RWPE2 (cell line): ENCODE measurements at regions not wholly inside any gene's neighbourhood (a gene's known extent, or its start where the extent isn't known, plus 50 kb on each side); places are given as distances from the start of the nearest gene placed in this dataset.
A peak's percentile ranks its signal among the peaks of the same experiment; 100 is the strongest.

Experiments
- ATAC-seq: fragments of 200-7000 bp; cut with Tn5 transposase; 3 replicates; pipeline ENCODE4 v1.9.1; 2021; ENCODE audit warnings: low read depth
- DNase-seq: peaks from one replicate; pipeline ENCODE4 v3.0.0-alpha.2; 2020; ENCODE audit warnings: low spot score
- H3K27ac ChIP-seq: fragments of 450-650 bp; 2 replicates; pipeline ENCODE4 v1.5.1; 2017; ENCODE audit warnings: mild to moderate bottlenecking; ENCODE audit not compliant: poor library complexity, severe bottlenecking
- H3K27me3 ChIP-seq: fragments of 250-450 bp; sonication (Bioruptor Pico); 2 replicates; pipeline ENCODE4 v1.5.1; 2021; ENCODE audit warnings: mild to moderate bottlenecking, moderate library complexity; ENCODE audit not compliant: insufficient read depth, poor library complexity, severe bottlenecking
- H3K36me3 ChIP-seq: fragments of 250-450 bp; sonication (Bioruptor Pico); 2 replicates; pipeline ENCODE4 v1.5.1; 2020; ENCODE audit warnings: low read depth, mild to moderate bottlenecking, moderate library complexity
- H3K4me1 ChIP-seq: fragments of 250-450 bp; sonication (Bioruptor Pico); 2 replicates; pipeline ENCODE4 v1.5.1; 2021; ENCODE audit warnings: mild to moderate bottlenecking, moderate library complexity; ENCODE audit not compliant: insufficient read depth, poor library complexity, severe bottlenecking
- H3K4me3 ChIP-seq: fragments of 250-450 bp; sonication (Bioruptor Pico); 2 replicates; pipeline ENCODE4 v1.5.1; 2021; ENCODE audit warnings: mild to moderate bottlenecking, moderate library complexity; ENCODE audit not compliant: severe bottlenecking
- H3K9me3 ChIP-seq: fragments of 250-450 bp; sonication (Bioruptor Pico); 2 replicates; pipeline ENCODE4 v1.5.1; 2021; ENCODE audit warnings: mild to moderate bottlenecking, moderate library complexity; ENCODE audit not compliant: severe bottlenecking
- TF ChIP-seq, protein P1 (sequence below): fragments of 450-650 bp; IDR thresholded peaks from one replicate; pipeline ENCODE4 v1.5.1; 2017; ENCODE audit warnings: mild to moderate bottlenecking, moderate library complexity; ENCODE audit not compliant: poor library complexity, severe bottlenecking

GRCh38 chr11:69552951-69553350, 71.5 kb downstream of the LINC01488 start:
- H3K27ac ChIP-seq: no peak overlapping the region
- DNase-seq (peak; percentile 29), ATAC-seq (no peak)
- H3K4me3 ChIP-seq: no peak overlapping the region
- peaks cover 6% of the 10 kb centered on the region for H3K9me3 ChIP-seq
- no peaks in the 10 kb centered on the region for H3K36me3 ChIP-seq
- no peaks in the 10 kb centered on the region for H3K27me3 ChIP-seq
- peaks cover 7% of the 10 kb centered on the region for H3K4me1 ChIP-seq
- TF ChIP-seq, protein P1, sequence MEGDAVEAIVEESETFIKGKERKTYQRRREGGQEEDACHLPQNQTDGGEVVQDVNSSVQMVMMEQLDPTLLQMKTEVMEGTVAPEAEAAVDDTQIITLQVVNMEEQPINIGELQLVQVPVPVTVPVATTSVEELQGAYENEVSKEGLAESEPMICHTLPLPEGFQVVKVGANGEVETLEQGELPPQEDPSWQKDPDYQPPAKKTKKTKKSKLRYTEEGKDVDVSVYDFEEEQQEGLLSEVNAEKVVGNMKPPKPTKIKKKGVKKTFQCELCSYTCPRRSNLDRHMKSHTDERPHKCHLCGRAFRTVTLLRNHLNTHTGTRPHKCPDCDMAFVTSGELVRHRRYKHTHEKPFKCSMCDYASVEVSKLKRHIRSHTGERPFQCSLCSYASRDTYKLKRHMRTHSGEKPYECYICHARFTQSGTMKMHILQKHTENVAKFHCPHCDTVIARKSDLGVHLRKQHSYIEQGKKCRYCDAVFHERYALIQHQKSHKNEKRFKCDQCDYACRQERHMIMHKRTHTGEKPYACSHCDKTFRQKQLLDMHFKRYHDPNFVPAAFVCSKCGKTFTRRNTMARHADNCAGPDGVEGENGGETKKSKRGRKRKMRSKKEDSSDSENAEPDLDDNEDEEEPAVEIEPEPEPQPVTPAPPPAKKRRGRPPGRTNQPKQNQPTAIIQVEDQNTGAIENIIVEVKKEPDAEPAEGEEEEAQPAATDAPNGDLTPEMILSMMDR: no peak

GRCh38 chr11:69553416-69554357, 72.2 kb downstream of the LINC01488 start:
- Histone ChIP-seq H3K4me1 (peaks cover 7% of the 10 kb centered on the region), H3K4me3 (no peak overlapping the region), H3K27ac (no peak overlapping the region), H3K27me3 (no peaks in the 10 kb centered on the region), H3K9me3 (peaks cover 6% of the 10 kb centered on the region), H3K36me3 (no peaks in the 10 kb centered on the region)
- no peak for ATAC-seq
- TF ChIP-seq, protein P1: no peak
- peak; percentile 28 for DNase-seq

GRCh38 chr11:69554849-69555248, 73.4 kb downstream of the LINC01488 start:
- ATAC-seq (no peak), DNase-seq (no peak)
- no peak overlapping the region for H3K4me3 ChIP-seq
- peaks cover 7% of the 10 kb centered on the region for H3K4me1 ChIP-seq
- no peaks in the 10 kb centered on the region for H3K27me3 ChIP-seq
- TF ChIP-seq, protein P1: no peak
- peaks cover 6% of the 10 kb centered on the region for H3K9me3 ChIP-seq
- H3K36me3 ChIP-seq: no peaks in the 10 kb centered on the region
- H3K27ac ChIP-seq: no peak overlapping the region

DNA sequence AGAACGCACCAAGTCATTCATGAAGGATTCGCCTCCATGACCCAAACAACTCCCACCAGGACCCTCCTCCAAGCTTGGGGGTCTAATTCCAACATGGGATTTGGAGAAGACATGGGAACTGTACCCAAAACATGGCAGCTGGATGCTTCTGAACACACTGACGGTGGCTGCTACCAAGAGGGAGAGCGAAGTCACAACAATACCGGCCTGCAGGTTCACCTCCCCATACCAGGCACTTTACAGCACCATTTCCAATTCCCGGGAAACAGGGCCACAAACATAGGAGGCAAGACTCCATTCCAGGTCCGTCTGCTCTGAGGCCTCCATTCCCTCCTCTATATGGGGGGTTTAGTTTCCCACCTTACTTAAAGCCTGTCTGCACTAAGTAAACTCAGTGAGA, 75.8 kb downstream of the LINC01488 start:
- Histone ChIP-seq H3K9me3 (no peaks in the 10 kb centered on the region), H3K4me1 (no peaks in the 10 kb centered on the region), H3K4me3 (no peak overlapping the region), H3K36me3 (no peaks in the 10 kb centered on the region), H3K27ac (no peak overlapping the region), H3K27me3 (no peaks in the 10 kb centered on the region)
- DNase-seq (no peak), ATAC-seq (no peak)
- TF ChIP-seq, protein P1: no peak

DNA sequence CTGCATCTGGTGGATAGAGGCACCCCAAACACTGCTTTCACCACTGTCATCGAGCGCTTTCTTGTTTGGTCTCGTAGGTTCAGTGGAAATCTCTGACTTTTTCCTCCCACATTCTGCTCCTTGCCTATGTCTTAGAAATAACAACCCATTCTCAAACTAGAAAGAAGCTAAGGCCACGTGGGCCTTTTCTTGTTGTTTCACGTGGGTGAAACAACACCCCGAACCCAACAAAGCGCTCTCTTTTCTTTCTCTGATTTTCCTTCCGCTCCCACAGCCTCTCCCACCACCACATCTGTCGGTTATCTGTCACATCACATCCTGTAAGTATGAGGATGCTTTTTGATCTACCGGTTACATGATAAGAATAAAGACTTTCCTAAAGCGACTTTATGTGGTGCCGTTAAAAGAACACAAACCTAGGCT, 77.1 kb downstream of the LINC01488 start:
- Histone ChIP-seq H3K4me1 (no peaks in the 10 kb centered on the region), H3K27ac (no peak overlapping the region), H3K4me3 (no peak overlapping the region), H3K36me3 (no peaks in the 10 kb centered on the region), H3K27me3 (no peaks in the 10 kb centered on the region), H3K9me3 (no peaks in the 10 kb centered on the region)
- TF ChIP-seq, protein P1: no peak
- no peak for ATAC-seq
- no peak for DNase-seq
